NOMO-1 treated with DMSO at 0.1 percent for 48 hours (cell line): ENCODE measurements at regions not wholly inside any gene's neighbourhood (a gene's known extent, or its start where the extent isn't known, plus 50 kb on each side); places are given as distances from the start of the nearest gene placed in this dataset.

ENCODE experiments used
- DNase-seq: peaks from one replicate; lab custom pipeline; 2025; ENCODE audit not compliant: unreplicated experiment; lab: John Stamatoyannopoulos, UW

DNA sequence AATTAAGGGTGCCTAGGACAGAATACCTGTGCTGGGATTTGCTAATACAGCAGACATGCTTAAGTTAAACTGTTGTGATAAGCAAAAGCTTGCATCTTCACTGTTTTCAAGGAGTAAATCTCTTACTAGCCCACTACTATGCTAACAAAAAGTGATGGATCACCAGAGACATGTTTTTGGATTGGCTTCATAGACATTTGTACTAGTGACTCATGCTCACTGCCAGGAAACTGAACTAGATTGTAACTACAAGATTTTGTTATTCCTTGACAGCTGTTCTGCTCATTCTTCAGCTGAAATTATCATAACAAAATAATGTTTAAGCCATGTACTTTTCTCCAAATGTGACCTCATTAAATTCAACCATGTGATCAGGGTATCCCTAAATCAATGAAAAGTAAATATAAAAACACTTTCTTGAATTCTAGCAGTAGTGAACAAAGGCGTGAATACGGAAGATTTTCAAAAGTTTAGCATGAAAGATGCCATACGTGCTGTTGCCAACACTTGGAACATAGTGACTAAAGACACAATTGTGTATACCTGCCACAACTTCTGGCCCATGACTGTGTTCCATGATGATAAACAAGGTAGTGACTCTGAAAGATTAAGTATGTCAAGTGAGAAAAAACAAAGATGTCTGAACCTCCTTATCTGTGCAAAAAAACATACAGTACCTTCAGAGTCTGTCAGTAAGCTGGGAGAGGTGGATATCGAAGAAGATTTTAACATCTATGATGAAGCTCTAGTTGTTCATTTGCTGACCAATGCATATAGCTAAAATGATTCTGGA lies 154.0 kb downstream of the BTC start:
- no peak for DNase-seq

DNA sequence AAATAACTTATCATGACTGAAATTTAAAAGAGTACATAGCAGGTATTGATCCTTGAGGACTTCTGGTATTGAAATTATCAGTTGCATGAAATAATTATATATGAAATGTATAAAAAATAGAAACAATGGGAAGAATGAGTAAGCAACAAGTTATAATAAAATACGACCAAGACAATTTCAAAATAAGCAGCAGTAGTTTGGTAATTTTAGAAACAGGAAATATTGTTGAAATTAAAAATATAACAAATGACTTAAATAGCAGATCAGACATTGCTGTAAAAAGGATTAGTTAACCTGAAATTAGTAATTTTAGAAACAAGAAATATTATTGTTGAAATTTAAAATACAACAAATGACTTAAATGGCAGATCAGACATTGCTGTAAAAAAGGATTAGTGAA lies 152.3 kb downstream of the BTC start:
- DNase-seq: peak; percentile 24

DNA sequence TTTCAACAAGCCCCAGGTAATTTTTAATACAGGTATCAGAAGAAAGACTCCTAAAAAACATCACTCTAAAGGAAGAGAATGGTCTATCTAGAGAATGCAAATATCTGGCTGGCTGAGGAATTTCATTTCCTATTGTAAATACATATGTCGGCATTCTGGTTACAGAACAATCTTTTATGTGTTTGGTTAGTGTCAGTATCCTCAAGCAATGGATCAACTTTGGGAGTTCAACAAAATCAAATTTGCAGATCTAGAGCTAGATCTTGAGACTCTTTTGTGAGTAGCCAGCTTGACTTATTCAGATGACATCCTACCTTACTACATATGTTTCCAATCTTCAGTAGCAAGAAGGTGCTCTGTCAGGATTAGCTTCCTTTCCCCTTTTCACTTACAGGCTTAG lies 145.1 kb downstream of the BTC start:
- no peak for DNase-seq

DNA sequence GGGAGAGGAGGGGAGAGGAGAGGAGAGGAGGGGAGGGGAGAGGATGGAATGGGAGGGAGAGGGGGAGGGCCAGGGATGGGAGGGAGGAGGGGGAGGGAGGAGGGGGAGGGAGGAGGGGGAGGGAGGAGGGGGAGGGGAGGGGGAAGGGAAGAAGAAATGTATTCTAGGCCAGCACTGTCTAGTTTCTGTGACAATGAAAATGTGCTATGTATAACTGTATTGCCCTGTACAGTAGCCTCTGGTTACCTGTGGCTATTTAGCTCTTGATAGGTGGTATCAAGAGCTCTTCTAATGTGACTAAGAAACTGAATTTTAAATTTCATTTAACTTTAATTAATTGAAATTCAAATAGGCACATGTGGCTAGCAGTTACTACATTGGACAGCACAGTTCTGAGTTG lies 143.1 kb downstream of the BTC start:
- DNase-seq: no peak

DNA sequence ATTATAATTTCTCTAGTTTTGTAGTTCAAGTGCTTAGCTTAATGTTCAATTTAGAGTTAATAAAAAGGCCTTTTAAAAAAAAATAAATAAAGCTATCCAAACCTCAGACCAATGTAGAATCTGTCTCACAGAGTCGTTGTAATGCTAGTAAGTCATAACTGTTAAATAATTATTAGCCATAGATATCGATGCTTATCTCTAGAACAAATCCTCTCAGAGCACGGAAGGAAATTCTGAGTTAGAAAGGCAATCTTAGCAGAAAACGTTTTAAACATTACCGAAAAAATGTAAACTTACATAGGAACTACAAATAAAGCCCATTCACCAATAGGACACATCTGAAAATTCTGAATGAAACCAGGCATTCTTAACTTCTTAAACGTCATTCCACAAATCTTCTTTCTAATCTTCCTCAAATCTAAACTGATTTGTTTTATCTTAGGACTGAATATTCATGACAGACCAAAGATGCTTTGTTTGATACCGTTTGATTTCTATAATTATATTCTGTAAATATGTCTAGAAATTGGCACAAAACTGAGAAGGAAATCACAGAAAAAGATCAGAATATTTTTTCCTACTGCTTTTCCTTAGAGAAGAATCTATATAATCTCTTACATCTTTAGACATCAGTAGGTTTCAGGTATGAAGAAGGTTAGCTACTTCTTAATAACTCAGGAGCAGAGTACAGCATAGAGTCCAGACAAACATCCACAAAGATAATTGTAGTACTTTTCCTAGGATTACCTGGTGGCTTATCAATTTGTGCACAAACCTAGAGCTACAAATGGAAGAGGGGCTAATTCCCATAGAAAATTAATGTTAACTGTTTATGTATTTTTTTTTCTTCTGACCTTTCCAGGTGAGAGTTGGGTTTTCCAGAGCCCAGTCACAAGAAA lies 140.7 kb downstream of the BTC start:
- no peak for DNase-seq

DNA sequence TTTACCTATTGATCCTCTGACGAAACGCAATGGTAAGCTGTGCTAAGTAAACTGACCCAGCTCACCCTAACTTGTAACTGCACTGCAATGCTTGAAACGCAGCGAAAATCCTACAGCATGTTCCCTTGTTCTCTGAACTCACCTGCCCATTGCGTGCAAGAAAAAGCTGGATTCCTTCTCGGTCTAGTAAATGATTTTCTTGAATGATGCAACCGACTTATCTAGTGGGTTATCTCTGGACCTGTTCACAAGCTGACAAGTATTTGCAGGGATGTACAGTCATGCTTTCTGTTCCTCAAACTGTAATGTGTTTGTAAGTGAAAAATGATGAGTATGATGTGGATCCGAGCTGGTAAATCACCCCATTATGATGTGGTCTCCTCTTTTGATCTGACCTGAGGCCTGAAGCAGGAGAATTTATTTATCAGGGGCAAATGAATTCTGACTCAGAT lies 140.1 kb downstream of the BTC start:
- peak; percentile 96 for DNase-seq

DNA sequence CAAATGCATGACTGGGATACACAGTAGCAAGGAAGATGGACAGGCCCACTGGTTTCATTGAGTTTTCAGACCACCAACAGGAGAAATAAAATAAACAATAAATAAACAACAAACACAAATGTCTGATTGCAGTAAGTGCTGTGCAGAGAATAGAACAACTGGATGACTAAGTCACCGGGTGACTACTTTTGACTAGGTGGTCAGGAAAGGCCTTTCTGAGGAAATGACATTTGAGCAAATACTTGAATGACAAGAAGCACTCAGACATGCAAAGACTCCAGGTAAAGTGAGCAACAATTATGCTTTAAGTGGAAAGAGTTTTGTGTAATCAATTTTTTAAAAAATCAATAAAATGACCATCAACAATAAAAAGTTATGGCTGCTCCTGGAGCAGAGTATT lies 137.7 kb downstream of the BTC start:
- DNase-seq: no peak

DNA sequence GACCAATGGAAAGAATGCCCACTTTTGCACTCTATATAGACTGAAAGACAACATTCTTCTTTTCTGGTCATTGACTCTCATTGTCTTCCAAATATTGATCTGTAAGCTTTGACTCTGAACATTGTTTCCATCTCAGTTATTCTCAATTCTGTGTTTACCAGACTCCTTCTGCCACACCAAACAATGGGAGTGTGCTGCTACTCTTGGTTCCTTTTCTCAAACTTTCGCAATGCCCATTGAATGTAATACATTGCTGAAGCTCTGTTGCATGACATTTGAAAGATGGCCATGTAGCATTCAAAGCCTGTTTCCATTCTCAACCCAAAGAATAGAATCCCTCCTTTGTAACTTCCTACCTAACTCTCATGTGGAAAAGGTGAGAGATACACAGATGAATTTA lies 136.2 kb downstream of the BTC start:
- DNase-seq: peak; percentile 61

DNA sequence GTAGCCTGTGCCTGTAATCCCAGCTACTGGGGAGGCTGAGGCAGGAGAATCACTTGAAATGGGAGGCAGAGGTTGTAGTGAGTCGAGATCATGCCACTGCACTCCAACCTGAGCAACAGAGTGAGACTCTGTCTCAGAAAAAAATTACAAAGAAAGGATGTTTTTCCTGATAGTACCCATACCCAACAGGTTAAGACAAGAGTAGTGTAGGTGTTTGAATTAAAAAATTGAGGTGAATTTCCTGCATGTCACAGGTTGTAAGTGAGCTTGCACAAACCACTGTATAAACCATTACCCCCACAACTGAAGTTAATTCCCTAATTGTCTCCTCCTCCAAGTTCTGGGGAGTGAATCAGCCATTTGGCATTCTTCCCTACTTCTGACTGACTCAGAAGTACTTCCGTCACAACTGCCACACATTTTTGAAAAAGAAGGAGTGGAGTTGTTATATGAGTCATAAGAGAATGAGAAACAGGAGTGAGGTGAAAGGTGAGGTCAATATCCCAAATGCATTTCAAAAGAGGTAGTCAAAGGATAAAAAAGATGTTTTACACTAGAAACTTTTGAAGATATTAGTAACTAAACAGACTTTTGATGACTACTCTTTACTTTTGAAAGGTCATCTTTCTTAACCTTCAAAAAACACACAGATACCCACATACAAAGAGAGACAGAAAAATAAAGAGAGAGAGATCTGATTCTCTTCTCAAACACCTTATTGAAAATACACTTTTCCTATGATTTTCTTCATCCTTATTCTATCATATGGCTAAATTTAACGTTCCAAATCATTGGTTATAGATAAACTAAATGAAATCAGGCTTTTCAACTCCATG lies 134.5 kb downstream of the BTC start:
- peak; percentile 50 for DNase-seq

DNA sequence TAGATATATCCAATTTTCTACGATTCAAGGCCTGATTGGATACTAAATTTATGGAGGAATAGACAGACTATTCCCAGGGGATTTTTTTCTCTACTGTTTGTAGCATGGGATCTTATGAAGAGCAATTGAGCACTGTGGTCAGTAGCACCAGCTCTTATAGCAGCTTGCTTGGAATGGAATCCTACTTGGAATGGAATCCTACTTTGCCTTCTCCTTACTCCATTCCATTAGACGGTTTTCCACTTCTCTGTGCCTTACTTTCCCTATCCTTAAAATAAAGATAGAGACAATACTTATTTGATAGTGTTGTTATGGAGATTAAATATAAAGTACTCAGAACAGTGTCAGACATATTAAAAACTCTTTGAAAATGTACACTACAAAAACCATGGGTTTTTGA lies 133.5 kb downstream of the BTC start:
- DNase-seq: no peak

DNA sequence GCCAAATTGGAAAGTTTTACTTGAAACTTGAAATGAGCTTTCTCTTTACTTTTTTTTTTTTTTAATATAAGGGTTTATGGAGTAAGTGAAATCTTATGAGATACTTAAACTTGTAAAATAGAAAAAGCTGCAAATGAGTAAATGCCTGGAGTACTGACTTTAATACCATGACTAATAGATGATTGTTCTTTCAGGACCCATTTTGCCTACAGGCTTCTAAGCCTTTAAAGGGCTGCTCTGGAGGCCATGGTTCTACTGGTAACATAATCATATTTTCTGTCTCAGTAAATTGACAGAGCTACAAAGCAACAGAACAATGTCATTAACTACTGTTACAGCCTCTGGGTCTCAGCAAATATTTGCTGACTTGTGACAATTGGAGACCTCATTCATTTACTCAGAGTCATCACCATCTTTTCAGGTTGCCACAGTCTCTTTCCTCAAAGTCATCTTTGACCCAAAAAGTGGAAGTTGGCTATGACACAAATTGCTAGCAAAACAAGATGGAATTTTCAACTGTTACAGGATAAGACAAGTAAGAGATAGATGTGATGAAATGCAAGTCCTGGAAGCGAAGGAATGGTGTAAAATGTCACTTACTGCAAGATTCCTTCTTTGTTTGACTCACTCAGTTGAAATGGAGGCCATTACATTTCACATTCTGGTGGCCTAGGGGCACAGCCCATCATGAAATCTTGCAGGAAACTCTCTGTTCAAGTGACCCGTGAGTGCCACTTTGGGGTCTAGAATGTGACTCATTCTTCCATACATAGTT lies 132.7 kb downstream of the BTC start:
- DNase-seq: no peak

DNA sequence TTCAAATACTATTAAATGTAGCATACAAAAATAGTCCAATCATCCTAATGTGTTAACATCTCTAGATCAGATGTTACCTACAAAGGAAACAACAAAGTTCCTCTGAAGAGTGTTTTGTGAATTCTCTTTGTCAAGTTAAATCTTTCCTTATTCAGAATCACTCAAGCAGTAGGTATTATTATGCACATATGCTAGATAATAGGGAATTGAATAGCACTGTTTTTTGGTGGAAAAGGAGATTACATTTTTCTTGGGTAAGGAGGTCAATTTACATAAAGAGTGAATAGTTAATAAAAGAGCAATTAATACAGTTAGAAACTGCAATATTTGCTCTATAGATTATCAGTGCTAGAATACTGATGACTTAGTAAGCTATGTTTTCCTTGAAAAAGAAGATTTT lies 130.7 kb downstream of the BTC start:
- no peak for DNase-seq

DNA sequence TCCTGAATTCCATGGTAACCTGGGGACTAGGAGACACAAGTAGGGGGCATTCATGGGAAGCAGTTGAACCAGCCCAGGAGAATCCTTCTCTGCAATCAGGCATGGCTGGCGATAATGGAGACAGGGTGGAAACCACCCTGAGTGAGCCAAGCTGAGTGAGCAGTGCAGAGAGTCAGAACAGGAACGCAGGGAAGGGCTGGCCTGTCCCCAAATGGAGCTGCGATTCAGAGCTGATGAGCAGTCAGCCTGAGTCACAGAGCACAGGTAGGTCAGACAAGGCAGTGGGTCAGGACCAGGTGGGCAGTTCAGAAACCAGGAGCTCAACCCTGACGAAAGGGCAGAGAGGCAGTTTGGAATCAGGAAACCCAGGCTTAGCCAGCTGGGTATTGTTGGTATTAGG lies 129.0 kb downstream of the BTC start:
- no peak for DNase-seq

DNA sequence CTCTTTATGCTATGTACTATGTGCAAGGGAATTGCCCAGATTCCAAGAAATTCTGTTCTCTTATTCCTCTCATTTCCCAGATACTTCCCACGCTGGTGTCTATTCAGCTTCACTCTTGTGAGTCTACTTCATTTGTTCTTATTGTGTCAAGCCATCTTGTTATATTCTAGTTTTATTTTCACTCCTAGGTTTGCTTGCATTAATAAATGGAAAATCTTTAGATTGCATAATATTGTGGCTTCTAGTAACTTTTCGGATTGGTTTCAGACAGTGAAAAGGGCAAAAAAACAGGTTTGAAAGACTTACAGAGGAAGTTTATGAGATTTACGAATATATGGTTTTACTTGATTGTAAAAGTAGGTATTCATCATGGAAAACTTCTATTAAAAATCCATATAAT lies 128.4 kb downstream of the BTC start:
- peak; percentile 31 for DNase-seq

DNA sequence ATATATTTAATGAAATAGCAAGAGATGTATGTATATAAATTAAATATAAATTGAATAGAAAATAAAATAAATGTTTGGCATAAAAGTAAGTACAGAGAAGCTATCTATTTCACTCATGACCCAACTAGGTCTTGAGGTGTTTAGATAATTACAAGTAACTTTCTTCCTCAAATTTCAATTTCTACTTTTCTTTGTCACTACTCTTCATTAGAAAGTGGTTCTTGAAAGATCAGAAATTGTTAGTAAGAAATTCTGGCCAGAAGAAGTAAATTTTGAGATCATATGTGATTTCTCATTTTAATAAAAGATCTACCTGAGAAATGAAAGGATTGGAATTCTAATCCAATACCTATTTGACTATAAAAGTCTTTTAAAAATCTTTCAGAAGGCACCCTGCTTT lies 126.9 kb downstream of the BTC start:
- no peak for DNase-seq

DNA sequence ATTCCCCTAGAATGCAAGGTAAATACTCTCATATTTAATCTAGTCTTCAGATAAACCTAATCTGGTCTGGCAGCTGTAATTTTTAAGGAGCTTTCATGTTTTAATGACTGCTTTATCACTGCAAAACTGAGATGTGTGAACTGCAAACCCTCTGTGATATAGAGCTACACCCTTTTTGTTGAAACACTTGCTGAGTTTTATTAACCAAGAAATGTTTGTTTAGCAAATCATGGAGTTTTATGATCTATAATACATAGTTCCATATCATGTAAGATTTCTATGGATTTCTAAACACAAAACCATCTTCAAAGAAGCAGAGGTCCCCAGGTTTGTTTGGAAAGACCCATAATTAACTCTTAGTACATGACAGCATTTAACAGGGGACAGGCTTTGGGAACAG lies 126.4 kb downstream of the BTC start:
- no peak for DNase-seq

DNA sequence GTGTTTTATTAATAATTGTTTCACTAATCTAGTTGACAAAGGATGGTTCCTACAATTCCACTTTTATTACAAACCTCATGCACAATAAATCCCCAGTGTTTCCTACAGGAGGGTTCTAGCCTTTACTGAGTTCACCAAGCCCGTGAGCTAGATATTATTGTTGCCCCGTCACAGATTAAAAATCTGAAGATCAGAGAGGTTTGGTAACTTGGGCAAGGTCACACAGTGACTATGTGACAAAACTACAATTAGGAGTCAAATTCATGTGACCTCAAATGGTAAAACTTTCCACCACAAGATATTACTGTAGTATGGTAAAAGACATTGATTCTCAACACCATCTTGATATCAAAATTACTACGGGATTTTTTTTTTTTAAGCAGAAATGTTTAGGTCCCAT lies 124.6 kb downstream of the BTC start:
- DNase-seq: no peak

DNA sequence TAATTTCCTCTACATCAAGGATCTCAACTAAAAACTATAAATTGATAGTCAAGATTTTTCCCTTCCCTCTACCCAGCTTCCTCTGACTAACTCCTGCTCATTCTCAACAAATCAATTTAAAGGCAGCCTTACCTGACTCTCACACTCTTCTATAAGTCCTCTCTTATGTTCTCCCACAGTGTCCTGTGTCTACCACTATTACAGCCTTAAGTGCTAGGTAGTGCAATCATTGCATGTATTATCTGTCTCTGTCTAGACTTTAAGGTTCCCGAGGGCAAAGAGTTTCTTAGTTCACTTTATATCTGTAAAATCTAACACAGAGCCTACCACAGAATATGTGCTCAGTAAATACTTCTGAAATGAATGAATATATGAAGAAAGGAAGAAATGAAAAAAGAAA lies 123.7 kb downstream of the BTC start:
- DNase-seq: no peak

DNA sequence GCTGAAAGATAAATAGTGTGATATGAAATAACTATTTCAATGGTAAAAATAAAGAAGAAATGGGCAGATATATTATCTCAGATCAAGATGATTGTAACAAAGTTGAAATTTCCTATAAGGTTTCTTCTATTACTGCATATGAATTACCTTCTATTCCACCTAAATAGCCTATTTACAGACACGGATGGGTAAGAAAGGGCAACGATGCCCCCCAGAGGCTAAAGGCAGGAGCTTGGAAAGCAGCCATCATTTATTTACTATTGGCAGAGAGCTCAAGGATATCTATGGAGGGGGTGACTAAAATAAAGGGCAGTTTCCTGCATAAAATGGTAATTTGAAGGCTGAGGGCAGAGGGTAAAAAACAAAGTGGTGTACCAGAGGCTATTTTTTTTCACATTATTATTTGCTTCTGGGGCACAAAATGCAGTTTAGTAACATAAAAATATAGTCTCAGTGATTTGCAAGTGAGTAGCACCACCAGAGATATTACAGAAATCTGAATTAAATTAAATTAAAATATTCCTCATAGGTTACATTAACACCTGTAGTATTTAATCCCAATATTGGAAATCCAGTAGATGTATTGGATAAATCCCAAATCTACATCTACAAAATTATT lies 123.1 kb downstream of the BTC start:
- DNase-seq: peak; percentile 64

DNA sequence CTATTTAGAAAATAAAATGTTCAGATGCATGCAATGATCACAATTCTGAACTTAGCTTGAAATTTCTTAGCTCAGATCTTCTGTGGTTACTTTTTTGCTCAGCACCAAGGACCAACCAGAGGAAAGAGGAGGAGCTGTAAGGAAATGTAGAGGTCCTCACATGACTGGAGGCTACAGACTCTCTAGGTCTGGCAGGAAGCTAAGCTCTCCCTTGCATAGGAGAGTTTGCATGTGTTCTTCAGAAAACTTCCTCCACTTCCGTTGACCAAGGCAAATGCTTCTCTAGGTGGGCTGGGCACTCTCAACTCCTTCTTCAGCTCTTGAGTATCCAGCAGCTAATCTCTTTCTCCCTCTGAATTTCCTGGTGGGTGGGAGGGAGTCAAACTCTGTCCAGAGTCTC lies 119.6 kb downstream of the BTC start:
- no peak for DNase-seq
